HG02973 (cell line): ENCODE measurements at regions not wholly inside any gene's neighbourhood (a gene's known extent, or its start where the extent isn't known, plus 50 kb on each side); places are given as distances from the start of the nearest gene placed in this dataset.
"Not testable (repeated sequence)": the region's sequence is repeated elsewhere in the genome, so short reads cannot be mapped to it uniquely, and the experiment has no call there.

Experiments used
- ATAC-seq: cut with Tn5 transposase; IDR thresholded peaks from one replicate; pipeline ENCODE4 v1.9.1; 2021; ENCODE audit warnings: moderate library complexity; ENCODE audit not compliant: unreplicated experiment

DNA sequence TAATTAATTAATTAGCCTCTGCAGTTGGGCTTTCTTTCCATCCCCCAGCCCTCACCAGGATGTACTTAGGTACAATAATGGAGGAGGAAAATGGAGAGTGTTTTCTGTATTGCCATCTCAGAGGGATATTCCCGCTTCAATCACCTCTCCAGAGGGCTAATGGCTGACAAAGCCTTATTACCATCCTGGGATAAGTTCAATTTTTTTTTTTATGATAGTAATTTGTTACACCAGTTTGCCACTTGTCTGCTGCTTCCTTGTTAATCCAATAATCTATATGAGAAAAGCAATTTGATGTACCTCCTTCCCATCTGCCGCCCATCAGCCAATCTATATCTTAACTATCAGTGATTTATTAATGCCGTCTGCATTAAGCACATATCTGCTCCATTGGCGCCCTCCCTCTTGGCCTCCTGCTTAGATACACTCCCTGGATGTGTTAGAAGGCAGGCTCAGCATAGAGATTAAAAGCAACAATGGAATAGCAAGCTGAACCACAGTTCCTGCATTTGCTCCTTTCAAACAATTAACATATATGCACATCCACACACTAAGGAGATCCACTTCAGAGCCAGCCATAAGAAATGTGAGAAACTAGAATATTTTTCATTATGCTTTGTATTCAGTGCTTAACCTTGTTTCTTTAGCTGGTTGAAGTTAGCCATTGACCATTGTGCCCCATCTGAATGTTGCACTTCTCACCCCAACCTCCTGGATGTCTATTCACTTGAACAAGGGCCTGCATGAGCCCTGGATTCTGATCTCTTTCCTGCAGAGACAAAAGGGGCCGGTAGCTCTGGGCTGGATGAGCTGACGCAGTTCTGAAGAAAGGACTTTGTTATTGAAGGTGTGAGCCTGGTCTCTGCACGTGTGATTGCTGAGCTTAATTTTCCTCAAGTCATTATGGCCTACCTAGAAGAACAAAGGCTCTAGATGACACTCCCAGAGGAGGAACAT is 237.3 kb upstream of the GAP43 start:
- no peak for ATAC-seq

DNA sequence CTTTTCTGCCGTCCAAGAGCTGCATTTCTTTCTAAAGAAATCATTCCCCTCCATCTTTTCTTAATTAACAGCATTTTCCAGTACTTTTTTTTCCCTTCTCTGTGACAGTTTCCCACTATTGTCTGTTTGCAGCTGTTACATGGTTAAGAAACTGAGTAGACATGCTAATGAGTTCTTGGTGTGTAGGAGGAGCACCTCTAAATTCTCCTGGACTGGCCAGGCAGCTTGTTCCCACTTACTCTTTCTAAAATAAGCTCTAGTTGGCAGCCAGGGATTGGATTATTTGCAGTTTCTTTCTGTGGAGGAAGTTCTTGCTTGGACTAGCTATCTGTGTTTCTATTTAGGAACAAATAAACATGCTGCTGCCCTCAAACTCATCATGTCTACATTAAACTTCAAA is 235.1 kb upstream of the GAP43 start:
- no peak for ATAC-seq

- ATAC-seq, result no peak
Measured at GRCh38 chr3:115388811-115389210, 234.5 kb upstream of the GAP43 start.

DNA sequence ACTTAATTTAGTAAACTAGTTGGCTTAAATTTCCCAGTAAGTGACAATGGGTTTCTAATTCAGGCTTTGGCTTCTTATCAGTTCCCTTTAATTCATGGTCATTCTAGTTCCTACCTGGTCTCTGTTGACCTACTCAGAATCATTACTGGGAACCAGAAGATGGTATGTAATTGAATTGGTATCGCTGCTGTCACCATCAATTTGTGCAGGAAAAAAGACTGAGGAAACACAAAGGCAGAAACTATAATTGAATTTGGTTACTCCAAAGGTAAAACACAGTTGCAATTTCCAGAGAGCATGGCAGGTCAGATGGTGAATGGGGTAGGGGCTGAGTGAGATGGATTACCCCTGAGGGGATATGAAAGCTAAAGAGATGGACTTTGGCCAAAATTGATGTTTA is 226.5 kb upstream of the GAP43 start:
- no peak for ATAC-seq

- no peak for ATAC-seq
Measured at GRCh38 chr3:115397433-115397832, 225.9 kb upstream of the GAP43 start.

GRCh38 chr3:115398506-115398905 is 224.8 kb upstream of the GAP43 start:
- no peak for ATAC-seq

- no peak for ATAC-seq
Measured at GRCh38 chr3:115399750-115400149, 223.6 kb upstream of the GAP43 start.

DNA sequence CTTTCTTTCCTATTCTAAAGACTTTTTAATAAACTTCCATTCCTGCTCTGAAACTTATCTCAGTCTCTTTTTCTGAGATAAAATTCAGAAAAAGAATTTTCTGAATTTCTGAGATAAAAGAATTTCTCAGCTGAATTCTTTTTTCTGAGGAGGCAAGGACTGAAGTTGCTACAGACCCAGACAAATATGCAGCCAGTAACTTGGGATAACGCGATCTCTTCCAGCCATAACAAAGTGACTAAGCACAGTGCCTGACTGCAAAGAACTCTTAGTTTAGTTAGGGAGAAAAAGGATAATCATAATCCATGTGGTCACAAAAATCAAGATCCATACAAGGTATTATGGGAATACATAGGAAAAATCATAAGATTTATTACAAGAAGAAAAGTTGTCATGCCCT is 222.0 kb upstream of the GAP43 start:
- no peak for ATAC-seq

- no peak for ATAC-seq
Measured at GRCh38 chr3:115401851-115402501, 221.3 kb upstream of the GAP43 start.

GRCh38 chr3:115402651-115403050 is 220.7 kb upstream of the GAP43 start:
- no peak for ATAC-seq

GRCh38 chr3:115403786-115404185 is 219.5 kb upstream of the GAP43 start:
- no peak for ATAC-seq

DNA sequence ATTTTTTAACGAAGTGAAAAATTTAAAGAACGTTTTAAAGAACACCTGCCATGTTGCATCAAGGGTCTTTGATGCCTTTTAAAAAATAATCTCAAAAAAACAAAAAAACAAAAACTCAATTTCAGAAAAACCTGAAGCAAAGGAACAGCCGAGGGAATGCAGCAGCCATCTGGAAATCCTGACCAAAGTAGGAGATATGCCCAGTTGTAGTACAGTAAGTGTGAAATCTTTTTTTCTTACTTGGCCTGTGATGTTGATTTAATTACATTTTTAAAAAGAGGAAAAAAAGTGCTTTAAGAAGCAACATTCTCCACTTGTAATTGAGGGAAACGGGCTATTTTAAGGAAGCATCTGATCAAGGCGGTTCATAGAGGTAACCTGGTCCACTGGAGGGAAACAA is 213.7 kb upstream of the GAP43 start:
- no peak for ATAC-seq

DNA sequence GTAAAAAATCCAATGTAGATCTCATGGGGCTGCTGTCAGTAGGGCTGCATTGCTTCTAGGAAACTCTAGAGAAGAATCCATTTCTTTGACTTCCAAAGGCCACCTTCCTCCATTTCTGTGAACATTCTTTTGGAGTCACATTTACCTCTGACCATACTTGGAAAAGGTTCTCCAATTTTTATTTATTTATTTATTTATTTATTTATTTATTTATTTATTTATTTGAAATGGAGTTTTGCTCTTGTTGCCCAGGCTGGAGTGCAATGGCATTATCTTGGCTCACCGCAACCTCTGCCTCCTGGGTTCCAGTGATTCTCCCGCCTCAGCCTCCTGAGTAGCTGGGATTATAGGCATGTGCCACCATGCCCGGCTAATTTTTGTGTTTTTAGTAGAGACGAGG is 208.7 kb upstream of the GAP43 start:
- ATAC-seq, result not testable (repeated sequence)

GRCh38 chr3:115415246-115415996 is 207.9 kb upstream of the GAP43 start:
- no peak for ATAC-seq

DNA sequence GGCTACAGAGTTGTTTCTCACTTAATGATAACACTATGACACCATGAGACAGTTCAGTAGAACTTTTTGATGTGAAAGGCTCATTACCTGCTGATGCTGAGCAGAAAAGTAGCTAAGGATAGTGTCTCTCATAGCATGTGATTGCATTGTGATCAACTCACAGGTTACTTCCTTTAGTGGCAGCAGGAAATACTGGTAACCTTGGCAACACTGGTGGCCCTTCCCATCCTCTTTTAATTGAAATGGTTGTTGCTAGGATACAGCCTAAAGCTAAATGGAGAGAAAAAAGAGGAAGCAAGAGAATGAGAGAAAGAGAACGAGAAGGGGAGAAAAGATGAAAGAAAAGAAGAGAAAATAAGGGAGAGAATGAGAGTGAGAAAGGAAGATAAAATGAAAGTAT is 204.7 kb upstream of the GAP43 start:
- ATAC-seq, result no peak

DNA sequence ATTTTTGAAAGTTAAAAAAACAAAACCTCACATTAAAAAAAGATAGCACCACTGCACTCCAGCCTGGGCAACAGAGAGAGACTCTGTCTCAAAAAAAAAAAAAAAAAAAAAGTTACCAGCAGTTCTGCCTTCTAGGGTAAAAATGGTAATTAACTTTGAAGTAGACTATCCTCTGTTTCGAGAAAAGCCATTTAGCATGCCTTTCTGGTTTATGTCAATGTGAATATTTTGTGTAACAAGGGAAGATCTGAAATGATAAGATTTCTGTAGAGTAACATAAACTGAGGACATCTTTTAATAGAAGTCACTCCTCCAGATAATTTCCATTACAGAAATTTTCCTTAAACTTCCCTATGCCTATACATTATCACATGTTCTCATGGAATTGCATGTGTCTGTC is 203.2 kb upstream of the GAP43 start:
- no peak for ATAC-seq

GRCh38 chr3:115423170-115423569 is 200.1 kb upstream of the GAP43 start:
- no peak for ATAC-seq

DNA sequence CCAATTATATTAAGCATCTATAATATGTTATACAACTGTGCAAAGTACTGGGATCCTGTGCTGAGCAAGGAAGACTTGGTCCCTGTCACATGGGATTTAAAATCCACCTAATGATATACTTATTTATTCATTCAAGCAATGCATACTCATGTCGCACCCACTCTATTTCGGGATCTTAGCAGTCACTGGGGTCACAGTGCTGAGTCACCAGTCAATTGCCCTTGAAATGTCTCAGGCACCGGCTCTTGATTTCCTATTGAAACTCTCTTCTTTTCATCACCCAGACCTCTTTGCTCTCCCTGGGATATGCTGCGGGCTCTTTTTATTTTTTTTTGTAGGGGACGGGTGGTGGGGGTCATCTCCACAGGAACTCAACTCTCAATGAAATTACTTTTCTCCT is 194.5 kb upstream of the GAP43 start:
- ATAC-seq, result no peak

DNA sequence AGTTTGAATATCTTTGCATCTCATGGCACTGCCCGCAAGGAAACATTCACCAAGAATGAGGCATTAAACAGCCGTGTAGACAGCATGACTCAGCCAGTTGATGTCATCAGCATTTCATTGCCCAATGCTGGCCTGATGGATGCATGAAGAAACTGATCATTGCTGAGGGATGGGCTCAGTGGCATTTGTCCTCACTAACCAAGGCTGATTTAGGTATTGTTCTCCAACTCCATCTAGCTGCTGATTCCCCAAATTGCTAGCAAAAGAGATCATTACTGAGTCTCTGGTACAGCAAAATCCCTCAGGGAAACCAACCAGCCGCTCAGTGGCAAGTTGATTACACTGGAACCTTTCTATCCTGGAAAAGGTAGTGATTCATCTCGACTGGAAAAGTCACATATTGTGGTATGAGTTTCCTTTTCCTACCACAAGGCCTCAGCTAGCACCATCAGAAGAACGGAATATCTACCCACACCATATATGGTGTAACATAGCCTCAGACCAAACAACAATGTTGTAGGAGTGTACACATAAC is 186.5 kb upstream of the GAP43 start:
- no peak for ATAC-seq

- no peak for ATAC-seq
Measured at GRCh38 chr3:115438799-115439198, 184.5 kb upstream of the GAP43 start.

DNA sequence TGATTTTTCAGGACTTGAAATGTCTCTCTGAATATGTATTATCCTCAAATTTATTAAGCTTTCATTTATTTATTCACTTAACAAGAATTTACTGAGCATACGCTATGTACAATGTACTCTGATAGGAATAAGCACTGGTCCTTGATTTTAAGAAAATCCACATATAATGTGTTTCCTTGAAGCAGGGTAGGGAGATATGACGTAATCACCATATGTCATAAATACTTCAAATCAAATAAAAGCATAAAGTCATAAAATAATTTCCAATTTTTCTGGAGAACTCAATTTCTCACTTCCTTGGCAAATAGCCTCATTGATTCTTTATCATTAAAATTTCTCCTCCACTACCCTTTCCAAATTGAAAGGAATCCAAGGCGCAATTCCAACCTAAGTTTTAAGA is 177.8 kb upstream of the GAP43 start:
- no peak for ATAC-seq
